Mesendoderm (in vitro differentiated cells): ENCODE measurements at regions not wholly inside any gene's neighbourhood (a gene's known extent, or its start where the extent isn't known, plus 50 kb on each side); places are given as distances from the start of the nearest gene placed in this dataset.

Source experiments
- DNase-seq: peaks from one replicate; pipeline ENCODE4 v3.0.0; 2013
- H2AK5ac ChIP-seq: 2 replicates; pipeline ENCODE4 v1.6.1; 2013; ENCODE audit warnings: low read length, inconsistent platforms
- H2BK120ac ChIP-seq: 2 replicates; pipeline ENCODE4 v1.6.1; 2013; ENCODE audit warnings: low read depth, mild to moderate bottlenecking, low read length, moderate library complexity, mixed read lengths
- H2BK15ac ChIP-seq: replicated peaks from 2 replicates; pipeline ENCODE4 v1.6.1; 2013; ENCODE audit warnings: low read depth, mild to moderate bottlenecking, moderate library complexity
- H2BK5ac ChIP-seq: 2 replicates; pipeline ENCODE4 v1.6.1; 2013; ENCODE audit warnings: low read length, inconsistent platforms
- H3K18ac ChIP-seq: 2 replicates; pipeline ENCODE4 v1.6.1; 2013; ENCODE audit warnings: mild to moderate bottlenecking, low read length, mixed read lengths
- H3K23ac ChIP-seq: one replicate; pipeline ENCODE4 v1.6.1; 2013; ENCODE audit warnings: low read length
- H3K27ac ChIP-seq: 2 replicates; pipeline ENCODE4 v1.5.1; 2013; ENCODE audit warnings: low read depth, mild to moderate bottlenecking, inconsistent platforms, low read length, moderate library complexity
- H3K27me3 ChIP-seq: 2 replicates; pipeline ENCODE4 v1.6.1; 2013; ENCODE audit warnings: low read length, control low read depth, mild to moderate bottlenecking, inconsistent platforms; ENCODE audit not compliant: insufficient read depth, poor library complexity
- H3K36me3 ChIP-seq: 2 replicates; pipeline ENCODE4 v1.6.1; 2013; ENCODE audit warnings: low read length, inconsistent platforms; ENCODE audit not compliant: control insufficient read depth, insufficient read depth
- H3K4ac ChIP-seq: one replicate; pipeline ENCODE4 v1.6.1; 2013; ENCODE audit warnings: low read depth, mild to moderate bottlenecking, low read length, moderate library complexity
- H3K4me1 ChIP-seq: 2 replicates; pipeline ENCODE4 v1.6.1; 2013; ENCODE audit warnings: low read depth, low read length, inconsistent platforms; ENCODE audit not compliant: control insufficient read depth
- H3K4me2 ChIP-seq: 2 replicates; pipeline ENCODE4 v1.6.1; 2013; ENCODE audit warnings: low read length
- H3K4me3 ChIP-seq: 2 replicates; pipeline ENCODE4 v1.5.1; 2013; ENCODE audit warnings: mild to moderate bottlenecking, low read length
- H3K56ac ChIP-seq: one replicate; pipeline ENCODE4 v1.6.1; 2013; ENCODE audit warnings: low read length
- H3K79me1 ChIP-seq: 2 replicates; pipeline ENCODE4 v1.6.1; 2013; ENCODE audit warnings: low read length, inconsistent platforms
- H3K79me2 ChIP-seq: 2 replicates; pipeline ENCODE4 v1.6.1; 2013; ENCODE audit warnings: mild to moderate bottlenecking, low read length; ENCODE audit not compliant: control insufficient read depth, insufficient read depth
- H3K9ac ChIP-seq: 2 replicates; pipeline ENCODE4 v1.6.1; 2013; ENCODE audit warnings: low read length, inconsistent platforms
- H4K5ac ChIP-seq: one replicate; pipeline ENCODE4 v1.6.1; 2013; ENCODE audit warnings: low read length
- H4K8ac ChIP-seq: one replicate; pipeline ENCODE4 v1.6.1; 2013; ENCODE audit warnings: low read depth, mild to moderate bottlenecking, control low read depth, low read length, moderate library complexity
- WGBS: extraction: QIAGEN DNeasy Blood & Tissue Kit; methylation state at CpG from one replicate; pipeline ENCODE4 v1.1.7; 2013; ENCODE audit warnings: low lambda C conversion rate, missing lambda C conversion rate; ENCODE audit not compliant: insufficient coverage; ENCODE audit errors: extremely low coverage; 5-methylcytosine and 5-hydroxymethylcytosine counted together

GRCh38 chr11:45485070-45485707 is 180.2 kb downstream of the CHST1 start:
- H3K18ac ChIP-seq: peak overlapping the region; percentile 4
- peak overlapping the region; percentile 8 for H2BK120ac ChIP-seq
- no peak overlapping the region for H3K4ac ChIP-seq
- peak; percentile 71 for DNase-seq
- no peak overlapping the region for H2BK15ac ChIP-seq
- H3K4me3 ChIP-seq: no peak overlapping the region
- H3K23ac ChIP-seq: no peak overlapping the region
- H3K79me2 ChIP-seq: no peaks in the 10 kb centered on the region
- no peaks in the 10 kb centered on the region for H3K4me1 ChIP-seq
- H2AK5ac ChIP-seq: no peak overlapping the region
- H3K79me1 ChIP-seq: no peaks in the 10 kb centered on the region
- no peak overlapping the region for H4K5ac ChIP-seq
- H3K36me3 ChIP-seq: no peaks in the 10 kb centered on the region
- H4K8ac ChIP-seq: no peak overlapping the region
- WGBS: no CpG with 5 or more reads among the region's 8 CpGs
- no peak overlapping the region for H3K27ac ChIP-seq
- H3K56ac ChIP-seq: no peak overlapping the region
- H3K4me2 ChIP-seq: no peak overlapping the region
- H3K9ac ChIP-seq: no peak overlapping the region
- H3K27me3 ChIP-seq: no peaks in the 10 kb centered on the region
- no peak overlapping the region for H2BK5ac ChIP-seq

DNA sequence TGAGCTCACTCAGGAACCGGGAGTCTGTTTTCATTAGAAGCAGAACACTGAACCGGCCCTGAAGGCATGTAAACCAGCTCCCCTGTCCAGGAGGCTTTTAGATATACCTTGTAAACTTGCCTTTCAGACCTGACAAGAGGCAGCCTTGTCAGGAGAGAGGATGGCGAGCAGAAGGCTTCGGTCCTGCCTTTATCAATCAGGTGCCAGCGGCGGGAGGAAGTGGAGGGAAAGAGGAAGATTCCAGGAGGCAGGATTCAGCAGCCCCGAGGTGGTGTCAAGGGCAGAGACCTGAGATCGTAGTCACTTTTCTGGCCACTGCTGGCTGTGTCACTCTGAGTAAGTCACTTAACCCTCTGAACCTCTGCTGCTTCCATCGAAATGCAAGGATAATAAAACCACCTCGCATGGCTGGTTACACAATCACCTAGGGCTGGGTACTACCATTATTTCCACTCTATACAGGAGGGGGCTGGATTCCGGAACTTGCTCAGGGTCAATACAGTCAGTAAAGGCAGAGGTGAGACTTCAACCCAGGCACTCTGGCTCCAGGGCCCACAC is 181.0 kb downstream of the CHST1 start:
- H2BK5ac ChIP-seq: no peak overlapping the region
- H2AK5ac ChIP-seq: no peak overlapping the region
- H3K27me3 ChIP-seq: no peaks in the 10 kb centered on the region
- no peak overlapping the region for H4K8ac ChIP-seq
- H3K4ac ChIP-seq: peak overlapping the region; percentile 19
- peak overlapping the region; percentile 4 for H3K18ac ChIP-seq
- no peak overlapping the region for H4K5ac ChIP-seq
- no peak overlapping the region for H3K9ac ChIP-seq
- no peak overlapping the region for H3K4me3 ChIP-seq
- H3K36me3 ChIP-seq: no peaks in the 10 kb centered on the region
- no peak overlapping the region for H2BK120ac ChIP-seq
- H3K27ac ChIP-seq: no peak overlapping the region
- H3K79me1 ChIP-seq: no peaks in the 10 kb centered on the region
- no peaks in the 10 kb centered on the region for H3K79me2 ChIP-seq
- DNase-seq: peak; percentile 31
- no peak overlapping the region for H3K4me2 ChIP-seq
- no peak overlapping the region for H3K56ac ChIP-seq
- no peak overlapping the region for H3K23ac ChIP-seq
- H3K4me1 ChIP-seq: no peaks in the 10 kb centered on the region
- no CpG with 5 or more reads among the region's 11 CpGs for WGBS
- H2BK15ac ChIP-seq: no peak overlapping the region

DNA sequence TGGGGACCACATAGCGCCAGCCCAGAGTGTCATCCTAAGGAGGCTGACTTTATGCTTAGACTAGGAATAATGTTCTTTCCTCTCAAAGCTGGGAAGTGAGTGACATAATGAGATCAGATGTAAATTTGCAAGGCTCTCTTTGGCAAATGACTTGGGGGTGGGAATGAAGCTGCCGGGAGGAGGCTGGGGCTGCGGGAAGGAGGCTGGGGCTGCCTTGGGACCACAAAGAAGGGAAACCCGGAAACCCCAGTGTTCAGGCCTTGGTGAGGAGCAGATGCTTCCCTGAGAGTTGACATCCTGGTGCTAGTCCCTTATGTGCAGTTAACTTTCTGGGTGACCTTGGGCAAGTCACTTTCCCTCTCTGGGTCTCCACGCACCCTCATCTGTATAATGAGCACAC is 182.0 kb downstream of the CHST1 start:
- no CpG with 5 or more reads among the region's 5 CpGs for WGBS
- Histone ChIP-seq H3K56ac (no peak overlapping the region), H3K27me3 (no peaks in the 10 kb centered on the region), H3K79me2 (no peaks in the 10 kb centered on the region), H2BK5ac (no peak overlapping the region), H3K4me2 (no peak overlapping the region), H2BK15ac (no peak overlapping the region), H3K4me3 (no peak overlapping the region), H2AK5ac (no peak overlapping the region), H4K8ac (no peak overlapping the region), H3K79me1 (no peaks in the 10 kb centered on the region), H3K23ac (no peak overlapping the region), H3K36me3 (no peaks in the 10 kb centered on the region), H3K4ac (no peak overlapping the region), H3K4me1 (no peaks in the 10 kb centered on the region), H3K9ac (no peak overlapping the region), H3K27ac (no peak overlapping the region), H4K5ac (no peak overlapping the region), H2BK120ac (no peak overlapping the region), H3K18ac (no peak overlapping the region)
- DNase-seq: no peak

GRCh38 chr11:45482331-45482730 is 183.1 kb downstream of the CHST1 start:
- no peak overlapping the region for H3K27ac ChIP-seq
- H4K5ac ChIP-seq: no peak overlapping the region
- no peaks in the 10 kb centered on the region for H3K36me3 ChIP-seq
- no peaks in the 10 kb centered on the region for H3K27me3 ChIP-seq
- no peak overlapping the region for H2BK5ac ChIP-seq
- no peaks in the 10 kb centered on the region for H3K79me2 ChIP-seq
- H2BK120ac ChIP-seq: no peak overlapping the region
- no peak overlapping the region for H3K4ac ChIP-seq
- H3K23ac ChIP-seq: no peak overlapping the region
- H2AK5ac ChIP-seq: no peak overlapping the region
- no peak overlapping the region for H4K8ac ChIP-seq
- no peaks in the 10 kb centered on the region for H3K79me1 ChIP-seq
- H3K56ac ChIP-seq: no peak overlapping the region
- DNase-seq: no peak
- no peak overlapping the region for H2BK15ac ChIP-seq
- no peak overlapping the region for H3K4me3 ChIP-seq
- no peak overlapping the region for H3K18ac ChIP-seq
- no peaks in the 10 kb centered on the region for H3K4me1 ChIP-seq
- no peak overlapping the region for H3K4me2 ChIP-seq
- WGBS: no CpG with 5 or more reads among the region's 7 CpGs
- H3K9ac ChIP-seq: no peak overlapping the region

- H3K36me3 ChIP-seq: no peaks in the 10 kb centered on the region
- DNase-seq: no peak
- no peak overlapping the region for H2BK120ac ChIP-seq
- no peak overlapping the region for H3K4me2 ChIP-seq
- H3K23ac ChIP-seq: no peak overlapping the region
- H2BK5ac ChIP-seq: no peak overlapping the region
- no peak overlapping the region for H3K27ac ChIP-seq
- H3K56ac ChIP-seq: no peak overlapping the region
- no peak overlapping the region for H4K8ac ChIP-seq
- no CpG with 5 or more reads among the region's 3 CpGs for WGBS
- H3K79me2 ChIP-seq: no peaks in the 10 kb centered on the region
- no peak overlapping the region for H3K4me3 ChIP-seq
- no peak overlapping the region for H2BK15ac ChIP-seq
- no peaks in the 10 kb centered on the region for H3K79me1 ChIP-seq
- no peak overlapping the region for H3K4ac ChIP-seq
- H3K18ac ChIP-seq: no peak overlapping the region
- no peak overlapping the region for H2AK5ac ChIP-seq
- H3K9ac ChIP-seq: no peak overlapping the region
- no peaks in the 10 kb centered on the region for H3K27me3 ChIP-seq
- no peaks in the 10 kb centered on the region for H3K4me1 ChIP-seq
- H4K5ac ChIP-seq: no peak overlapping the region
Measured at GRCh38 chr11:45481026-45481425, 184.4 kb downstream of the CHST1 start.

- Histone ChIP-seq H3K4me2 (no peak overlapping the region), H3K4me1 (no peaks in the 10 kb centered on the region), H3K79me1 (no peaks in the 10 kb centered on the region), H2BK5ac (no peak overlapping the region), H3K36me3 (no peaks in the 10 kb centered on the region), H3K4me3 (no peak overlapping the region), H3K23ac (no peak overlapping the region), H3K18ac (no peak overlapping the region), H2BK120ac (no peak overlapping the region), H4K8ac (no peak overlapping the region), H3K27ac (no peak overlapping the region), H2AK5ac (no peak overlapping the region), H3K56ac (no peak overlapping the region), H3K4ac (no peak overlapping the region), H4K5ac (no peak overlapping the region), H3K9ac (no peak overlapping the region), H2BK15ac (no peak overlapping the region), H3K27me3 (no peaks in the 10 kb centered on the region), H3K79me2 (no peaks in the 10 kb centered on the region)
- no CpG with 5 or more reads among the region's 1 CpG for WGBS
- DNase-seq: no peak
Measured at GRCh38 chr11:45477588-45477987, 187.8 kb downstream of the CHST1 start.
